GM12878 (cell line): ENCODE measurements at regions not wholly inside any gene's neighbourhood (a gene's known extent, or its start where the extent isn't known, plus 50 kb on each side); places are given as distances from the start of the nearest gene placed in this dataset.

ENCODE experiments used
- CREB1 ChIP-seq: IDR thresholded peaks from 2 replicates; pipeline ENCODE4 v1.6.1; 2012; ENCODE audit warnings: low read depth, mild to moderate bottlenecking, inconsistent platforms
- MAX ChIP-seq: IDR thresholded peaks from 2 replicates; pipeline ENCODE4 v1.6.1; 2012; ENCODE audit warnings: low read depth, low read length, improper control_type of control experiment
- ZNF217 ChIP-seq: fragments of 450-650 bp; IDR thresholded peaks from 2 replicates; pipeline ENCODE4 v1.6.1; 2017; ENCODE audit warnings: antibody characterized with exemption, mild to moderate bottlenecking

GRCh38 chr2:107697385-107697784 lies 129.3 kb upstream of the RGPD4 start:
- no peak for TF ChIP-seq ZNF217
- TF ChIP-seq MAX, result no peak
- no peak for TF ChIP-seq CREB1
